8988T (cell line): ENCODE measurements at regions not wholly inside any gene's neighbourhood (a gene's known extent, or its start where the extent isn't known, plus 50 kb on each side); places are given as distances from the start of the nearest gene placed in this dataset.
"Not testable (repeated sequence)": the region's sequence is repeated elsewhere in the genome, so short reads cannot be mapped to it uniquely, and the experiment has no call there.

ENCODE experiments used
- DNase-seq: peaks from one replicate; pipeline ENCODE4 v3.0.0; 2011

- DNase-seq = no peak
Observed at GRCh38 chr19:27971071-27971470, 1241.9 kb downstream of the UQCRFS1 start.

GRCh38 chr19:27966390-27966816 is 1246.5 kb downstream of the UQCRFS1 start:
- no peak for DNase-seq

- no peak for DNase-seq
Observed at GRCh38 chr19:27964185-27964584, 1248.8 kb downstream of the UQCRFS1 start.

- DNase-seq = no peak
Observed at GRCh38 chr19:27962264-27962663, 1250.7 kb downstream of the UQCRFS1 start.

- no peak for DNase-seq
Observed at GRCh38 chr19:27955485-27956480, 1257.2 kb downstream of the UQCRFS1 start.

- DNase-seq = not testable (repeated sequence)
Observed at GRCh38 chr19:27942607-27943006, 1270.3 kb downstream of the UQCRFS1 start.

GRCh38 chr19:27936139-27936538 is 1276.8 kb downstream of the UQCRFS1 start:
- no peak for DNase-seq

- no peak for DNase-seq
Observed at GRCh38 chr19:27935669-27936068, 1277.3 kb downstream of the UQCRFS1 start.

- no peak for DNase-seq
Observed at GRCh38 chr19:27929399-27929798, 1283.6 kb downstream of the UQCRFS1 start.

- DNase-seq = no peak
Observed at GRCh38 chr19:27925202-27925601, 1287.7 kb downstream of the UQCRFS1 start.

- no peak for DNase-seq
Observed at GRCh38 chr19:27922970-27923369, 1290.0 kb downstream of the UQCRFS1 start.

GRCh38 chr19:27920774-27921173 is 1292.2 kb downstream of the UQCRFS1 start:
- no peak for DNase-seq

- DNase-seq = no peak
Observed at GRCh38 chr19:27918818-27919217, 1294.1 kb downstream of the UQCRFS1 start.

- DNase-seq = no peak
Observed at GRCh38 chr19:27911122-27911898, 1301.6 kb downstream of the UQCRFS1 start.

GRCh38 chr19:27909861-27910260 is 1303.1 kb downstream of the UQCRFS1 start:
- no peak for DNase-seq

- no peak for DNase-seq
Observed at GRCh38 chr19:27909185-27909840, 1303.6 kb downstream of the UQCRFS1 start.

- DNase-seq = no peak
Observed at GRCh38 chr19:27906081-27906480, 1306.9 kb downstream of the UQCRFS1 start.

- no peak for DNase-seq
Observed at GRCh38 chr19:27905074-27905473, 1307.9 kb downstream of the UQCRFS1 start.

GRCh38 chr19:27901078-27901477 is 1311.9 kb downstream of the UQCRFS1 start:
- DNase-seq = no peak

- no peak for DNase-seq
Observed at GRCh38 chr19:27896091-27896490, 1316.9 kb downstream of the UQCRFS1 start.

GRCh38 chr19:27894906-27895754 is 1317.8 kb downstream of the UQCRFS1 start:
- no peak for DNase-seq

GRCh38 chr19:27892500-27892899 is 1320.5 kb downstream of the UQCRFS1 start:
- DNase-seq = no peak
